ENCODE measurements at regions not wholly inside any gene's neighbourhood (a gene's known extent, or its start where the extent isn't known, plus 50 kb on each side); places are given as distances from the start of the nearest gene placed in this dataset.
"Not testable (repeated sequence)": the region's sequence is repeated elsewhere in the genome, so short reads cannot be mapped to it uniquely, and the experiment has no call there.

- no peak for DNase-seq (ENCODE audit: low read depth in 2 of 2)
These were observed 479.4 kb upstream of the ZEB2 start for GRCh38 chr2:144999071-144999875.

- DNase-seq (ENCODE audit: low read depth in 2 of 2) = no peak
These were observed 478.5 kb upstream of the ZEB2 start for GRCh38 chr2:144998435-144998834.

DNA sequence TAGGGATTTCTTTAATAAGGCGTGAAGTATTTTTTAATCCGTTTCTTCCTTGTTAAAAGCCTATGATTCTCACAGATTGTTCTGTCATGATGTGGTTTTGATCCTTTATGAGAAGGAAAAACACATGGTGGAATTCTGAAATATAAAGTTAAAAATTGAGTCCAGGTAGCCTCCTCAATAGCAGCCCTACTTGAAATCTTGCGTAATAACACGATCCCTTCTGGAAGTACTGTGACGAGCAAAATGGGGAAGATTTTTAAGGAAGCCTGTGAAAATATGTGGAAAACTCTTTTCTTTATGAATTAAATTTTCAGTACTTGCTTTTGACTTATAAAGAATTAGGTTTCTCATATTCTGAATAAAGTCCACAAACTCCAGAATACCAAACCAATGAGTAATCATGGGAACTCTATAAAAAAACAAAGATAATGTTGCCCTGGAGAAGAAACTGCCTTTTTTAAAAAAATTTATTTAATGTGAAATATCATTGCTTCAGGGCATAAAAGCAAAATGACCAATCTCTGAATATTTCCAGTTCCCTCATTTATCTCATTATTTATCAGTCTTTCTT is 476.4 kb upstream of the ZEB2 start:
- no peak for DNase-seq (ENCODE audit: low read depth in 2 of 2)

DNA sequence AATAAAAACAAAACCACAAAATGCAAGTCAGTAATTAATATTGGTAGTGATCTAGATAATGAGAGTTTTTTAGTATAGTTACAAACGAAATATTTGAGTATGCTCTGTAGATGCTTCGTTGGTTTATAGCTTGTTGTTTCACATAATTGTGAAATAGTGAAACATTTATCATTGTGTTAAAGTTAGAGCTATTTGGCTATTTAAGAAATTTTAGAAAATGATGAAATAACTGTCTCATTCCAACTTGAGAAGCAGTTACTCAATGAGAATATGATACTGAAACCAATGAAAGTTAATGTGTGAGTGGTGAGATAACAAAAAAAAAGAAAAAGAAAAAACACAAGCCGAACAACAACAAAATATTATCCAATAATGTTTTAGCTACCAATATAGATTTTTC is 475.6 kb upstream of the ZEB2 start:
- no peak for DNase-seq (ENCODE audit: low read depth in 2 of 2)

- no peak for DNase-seq (ENCODE audit: low read depth in 2 of 2)
These were observed 470.7 kb upstream of the ZEB2 start for GRCh38 chr2:144990661-144991060.

DNA sequence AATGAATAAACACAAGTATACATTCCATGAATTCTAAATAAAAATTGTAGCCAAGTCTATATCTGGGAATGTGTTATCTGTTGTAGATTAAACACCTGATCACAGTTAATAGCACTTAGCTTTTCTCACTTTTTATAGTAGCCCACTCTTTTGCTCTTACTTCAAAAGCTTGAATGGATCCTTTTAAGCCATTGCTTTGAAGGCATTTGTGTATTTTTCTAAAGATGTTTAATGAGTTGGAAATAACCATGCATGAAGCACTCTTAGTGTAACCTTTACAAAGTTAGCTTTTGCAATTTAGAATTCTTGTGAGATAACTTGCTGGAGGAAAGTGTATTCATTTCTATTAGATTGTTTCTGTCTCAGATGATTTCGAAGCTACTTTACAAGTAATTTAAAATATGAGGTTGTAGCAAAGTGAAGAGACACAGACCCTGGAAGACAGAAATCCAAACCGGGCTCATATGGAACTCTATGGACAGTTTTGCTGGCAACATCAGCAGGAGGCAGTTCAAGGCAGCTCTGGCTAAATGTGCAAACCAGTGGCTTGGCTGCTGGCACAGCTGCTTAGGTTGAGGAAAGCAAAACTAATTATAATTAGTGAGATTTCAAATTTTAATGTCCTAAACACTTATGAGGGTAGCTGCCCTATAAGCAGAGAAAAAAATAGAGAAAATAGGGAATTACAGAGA is 469.8 kb upstream of the ZEB2 start:
- no peak for DNase-seq (ENCODE audit: low read depth in 2 of 2)

- no peak for DNase-seq (ENCODE audit: low read depth in 2 of 2)
These were observed 468.7 kb upstream of the ZEB2 start for GRCh38 chr2:144988591-144988990.

DNA sequence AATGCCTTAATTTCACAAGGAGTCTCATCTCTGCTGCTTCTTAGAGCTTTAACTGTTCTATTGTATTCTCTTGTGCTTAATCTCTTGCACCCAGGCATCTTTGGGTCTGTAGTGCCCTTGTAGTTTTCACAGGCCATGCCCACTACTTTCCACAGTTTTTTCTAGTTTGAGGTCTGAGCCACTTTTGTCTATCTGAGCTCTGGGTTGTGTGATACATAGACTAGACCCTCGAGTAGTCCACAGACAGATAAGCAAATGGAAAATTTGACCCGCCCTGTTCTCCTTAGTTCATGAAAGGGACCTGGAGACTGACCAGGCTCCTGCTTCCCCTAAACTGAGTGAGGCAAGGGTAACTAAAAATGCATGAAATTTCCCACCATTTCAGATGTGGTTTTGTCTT is 466.8 kb upstream of the ZEB2 start:
- no peak for DNase-seq (ENCODE audit: low read depth in 2 of 2)

DNA sequence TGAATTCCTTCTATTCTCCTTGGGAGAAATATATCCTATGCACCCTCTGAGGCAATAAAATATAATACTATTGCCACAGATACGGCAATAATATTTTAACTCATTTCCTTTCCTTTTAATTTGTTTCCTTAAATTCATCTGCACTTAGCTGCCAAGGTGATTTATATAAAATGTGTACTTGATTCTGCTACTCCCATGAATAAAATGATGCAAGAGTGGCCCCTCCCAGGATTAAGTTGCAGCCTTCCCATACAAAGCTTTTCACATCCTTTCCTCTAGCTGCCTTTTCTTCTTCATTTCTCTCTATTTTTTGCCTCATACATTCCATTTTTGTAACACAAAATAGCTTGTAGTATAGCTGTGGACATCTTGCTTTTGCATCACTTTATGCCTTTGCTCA is 464.1 kb upstream of the ZEB2 start:
- no peak for DNase-seq (ENCODE audit: low read depth in 2 of 2)

DNA sequence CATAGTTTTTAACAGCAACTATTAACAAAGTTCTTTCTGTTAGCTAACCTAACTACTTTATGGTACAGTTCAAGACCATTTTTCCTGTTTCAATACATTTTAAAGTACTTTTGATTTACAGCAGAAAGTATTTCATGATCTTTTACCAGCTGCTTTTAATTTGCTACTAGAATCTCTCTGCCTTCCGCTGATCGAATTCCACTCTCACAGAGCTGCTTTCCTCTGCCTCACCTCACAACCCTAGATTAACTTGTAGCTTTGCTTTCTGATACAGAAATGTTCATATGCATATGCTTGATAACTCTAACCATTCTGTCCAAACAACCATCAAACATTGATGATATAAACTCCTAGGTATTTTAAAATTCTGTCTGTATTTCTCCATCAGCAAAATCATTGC is 463.2 kb upstream of the ZEB2 start:
- no peak for DNase-seq (ENCODE audit: low read depth in 2 of 2)

DNA sequence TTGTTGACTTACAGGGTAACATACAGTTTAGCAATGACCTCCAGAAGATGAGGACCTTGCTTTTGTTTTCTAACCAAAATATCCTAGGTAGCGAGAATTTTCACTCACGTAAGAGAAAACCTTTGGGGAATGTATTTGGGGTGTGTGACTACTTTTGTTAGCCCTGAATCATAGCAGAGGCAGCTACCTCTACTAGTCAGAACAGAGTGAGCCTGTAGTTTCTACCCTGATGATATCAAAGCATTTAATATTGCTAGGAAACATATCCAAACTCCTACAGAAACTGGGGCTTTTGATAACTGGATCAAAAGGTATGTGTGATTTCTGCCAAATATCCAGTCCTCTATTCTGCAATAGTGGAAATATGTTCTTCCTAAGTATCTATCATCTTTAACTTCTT is 462.6 kb upstream of the ZEB2 start:
- no peak for DNase-seq (ENCODE audit: low read depth in 2 of 2)

DNA sequence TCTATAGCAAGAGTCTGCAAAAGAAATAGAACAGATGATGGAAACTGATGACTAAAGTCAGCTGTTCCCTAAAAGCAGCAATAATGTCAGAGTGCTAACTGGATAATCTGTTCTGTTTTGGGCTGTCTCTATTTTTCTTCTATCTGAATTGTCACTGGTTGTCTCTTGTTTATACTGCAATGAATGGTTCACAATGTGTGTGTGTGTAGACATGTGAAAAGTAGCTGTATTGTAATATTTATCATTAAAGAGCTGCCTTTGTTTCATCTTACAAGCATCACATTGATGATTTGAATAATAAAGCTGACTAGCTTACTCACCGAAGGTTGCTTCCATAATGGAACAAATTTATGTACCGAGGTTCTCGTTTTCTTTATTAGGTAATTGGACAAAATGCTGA is 456.0 kb upstream of the ZEB2 start:
- no peak for DNase-seq (ENCODE audit: low read depth in 2 of 2)

GRCh38 chr2:144972676-144973075 is 452.8 kb upstream of the ZEB2 start:
- DNase-seq (ENCODE audit: low read depth in 2 of 2) = no peak

DNA sequence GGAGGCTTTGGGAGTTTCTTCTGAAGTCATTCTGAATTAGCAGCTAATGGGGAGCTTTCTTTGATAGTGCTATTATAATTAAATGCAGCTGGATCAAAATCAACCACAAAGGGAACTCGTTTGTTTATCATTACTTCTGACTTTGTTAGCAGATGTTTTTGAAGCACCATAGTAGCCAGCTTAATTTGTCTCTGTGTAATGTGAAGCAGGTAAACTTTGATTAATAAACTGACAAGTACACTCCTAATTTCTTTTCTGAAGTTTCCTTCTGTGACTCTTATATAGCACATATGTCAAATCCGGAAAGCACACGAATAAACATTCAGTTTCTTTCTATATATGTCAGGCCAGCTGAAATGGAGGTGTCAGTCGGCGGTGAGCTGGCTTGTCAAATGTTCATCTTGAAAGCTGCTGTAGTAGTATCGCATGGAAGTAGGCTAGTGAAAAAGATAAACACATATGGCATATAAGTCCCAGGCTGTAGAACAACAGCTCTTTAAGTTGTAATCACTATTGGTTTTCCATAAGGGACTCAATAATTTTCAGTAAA is 451.9 kb upstream of the ZEB2 start:
- DNase-seq (ENCODE audit: low read depth in 2 of 2) = no peak

DNA sequence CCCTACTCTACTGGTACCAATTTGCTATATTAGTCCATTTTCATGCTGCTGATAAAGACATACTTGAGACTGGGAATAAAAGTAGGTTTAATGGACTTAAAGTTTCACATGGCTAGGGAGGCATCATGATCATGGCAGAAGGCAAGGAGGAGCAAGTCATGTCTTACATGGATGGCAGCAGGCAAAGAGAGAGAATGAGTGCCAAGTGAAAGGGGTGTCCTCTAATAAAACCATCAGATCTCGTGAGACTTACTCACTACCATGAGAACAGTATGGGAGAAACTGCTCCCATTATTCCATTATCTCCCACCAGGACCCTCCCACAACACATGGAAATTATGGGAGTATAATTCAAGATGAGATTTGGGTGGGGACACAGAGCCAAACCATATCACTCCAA is 450.5 kb upstream of the ZEB2 start:
- not testable (repeated sequence) for DNase-seq (ENCODE audit: low read depth in 2 of 2)

GRCh38 chr2:144969564-144969963 is 449.6 kb upstream of the ZEB2 start:
- not testable (repeated sequence) for DNase-seq (ENCODE audit: low read depth in 2 of 2)

DNA sequence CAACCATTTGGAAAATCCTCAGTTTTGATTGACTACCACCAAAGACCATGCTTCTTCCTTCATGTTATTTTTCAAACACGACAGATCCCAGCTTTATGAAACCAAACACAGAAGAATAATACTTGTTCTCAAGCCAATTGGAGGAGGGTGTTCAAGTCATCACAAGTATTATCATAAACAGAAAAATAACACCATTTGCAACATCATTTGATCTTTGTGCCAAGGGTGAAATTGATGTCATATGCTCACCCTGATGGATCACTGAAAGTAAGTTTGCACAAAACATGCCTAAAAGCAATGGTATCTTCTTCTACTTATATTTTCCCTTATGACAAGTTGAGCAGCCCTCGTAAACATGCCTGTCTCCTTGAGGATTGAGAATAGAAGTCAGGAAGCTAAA is 448.0 kb upstream of the ZEB2 start:
- no peak for DNase-seq (ENCODE audit: low read depth in 2 of 2)

GRCh38 chr2:144965172-144965571 is 445.3 kb upstream of the ZEB2 start:
- no peak for DNase-seq (ENCODE audit: low read depth in 2 of 2)

DNA sequence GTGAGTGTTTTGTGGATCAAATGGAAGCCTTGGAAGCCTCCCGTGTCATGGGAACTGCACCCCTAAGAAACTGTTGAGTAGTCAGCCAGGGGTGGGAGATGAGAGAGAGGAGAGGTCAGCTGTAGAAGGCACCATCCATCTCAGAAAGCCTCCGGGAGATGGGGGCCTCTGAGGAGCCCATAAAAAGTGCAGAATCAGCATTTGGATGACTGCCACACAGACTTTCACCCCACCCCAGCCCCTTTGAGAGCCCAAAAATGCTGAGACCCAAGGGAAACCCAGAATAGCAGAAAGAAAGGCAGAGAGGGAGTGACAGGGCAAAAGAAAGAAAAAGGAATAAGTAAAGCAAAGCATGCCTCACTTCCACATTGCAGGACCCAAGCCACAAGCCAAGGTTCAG is 443.1 kb upstream of the ZEB2 start:
- no peak for DNase-seq (ENCODE audit: low read depth in 2 of 2)

DNA sequence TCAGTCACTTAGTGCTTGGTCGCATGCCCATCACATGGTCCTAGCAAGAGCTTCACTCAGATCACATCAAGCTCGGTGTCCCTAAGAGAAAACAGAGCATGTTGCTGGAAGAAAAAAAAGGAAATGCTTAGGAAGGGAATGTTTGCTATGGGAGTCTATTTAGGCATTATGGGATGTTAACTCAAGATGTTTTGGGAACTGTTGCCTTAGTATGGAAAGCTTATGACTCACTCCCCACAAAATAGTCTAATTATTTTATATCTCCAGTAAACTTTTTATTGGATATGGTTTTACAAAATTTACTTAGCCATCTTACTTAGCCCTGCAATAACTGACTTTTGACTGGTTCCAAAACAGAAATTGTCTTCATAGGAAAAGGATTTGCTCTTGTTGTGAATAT is 439.5 kb upstream of the ZEB2 start:
- no peak for DNase-seq (ENCODE audit: low read depth in 2 of 2)

- no peak for DNase-seq (ENCODE audit: low read depth in 2 of 2)
These were observed 431.1 kb upstream of the ZEB2 start for GRCh38 chr2:144950899-144951560.

- no peak for DNase-seq (ENCODE audit: low read depth in 2 of 2)
These were observed 428.4 kb upstream of the ZEB2 start for GRCh38 chr2:144948205-144948855.

Data from stimulated activated CD4-positive, alpha-beta T cell treated with anti-CD3 and anti-CD28 coated beads, Interleukin-1b, Interleukin-23, amount 100 ng/mL, for 4 hours (primary cell).